BE2C (cell line): ENCODE measurements at regions not wholly inside any gene's neighbourhood (a gene's known extent, or its start where the extent isn't known, plus 50 kb on each side); places are given as distances from the start of the nearest gene placed in this dataset.

Source experiments
- DNase-seq: peaks from one replicate; pipeline ENCODE4 v3.0.0-alpha.2; 2020
- H3K27me3 ChIP-seq: fragments of 250-450 bp; sonication (Bioruptor Pico); 2 replicates; pipeline ENCODE4 v1.5.1; 2020; ENCODE audit warnings: mild to moderate bottlenecking
- H3K36me3 ChIP-seq: fragments of 250-450 bp; sonication (Bioruptor Pico); 2 replicates; pipeline ENCODE4 v1.5.1; 2020; ENCODE audit warnings: mild to moderate bottlenecking
- H3K4me1 ChIP-seq: fragments of 250-450 bp; sonication (Bioruptor Pico); 2 replicates; pipeline ENCODE4 v1.5.1; 2020
- H3K4me3 ChIP-seq: 2 replicates; pipeline ENCODE4 v1.5.1; 2011; ENCODE audit warnings: low read depth, low read length
- H3K9me3 ChIP-seq: fragments of 250-450 bp; sonication (Bioruptor Pico); 2 replicates; pipeline ENCODE4 v1.5.1; 2020
- CTCF ChIP-seq: IDR thresholded peaks from 2 replicates; pipeline ENCODE4 v1.5.1; 2012; ENCODE audit warnings: mild to moderate bottlenecking, low read depth, low read length

DNA sequence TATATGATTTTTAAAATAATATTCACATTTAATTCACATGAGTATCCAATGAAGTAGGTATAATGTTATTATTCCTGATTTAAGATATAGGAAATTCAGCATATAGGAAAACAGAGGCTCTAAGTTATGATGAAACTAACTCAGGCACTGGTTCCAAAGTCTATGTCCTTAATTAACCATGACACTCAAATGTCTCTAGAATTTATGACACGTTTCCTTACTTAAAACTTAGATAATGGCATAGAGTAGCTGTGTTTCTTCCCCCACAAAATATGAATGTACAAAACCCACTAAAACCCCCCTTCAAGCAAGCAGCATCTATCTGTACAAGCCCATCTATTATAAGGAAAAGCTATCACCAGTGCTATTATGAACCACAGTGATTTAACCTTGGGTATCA, 72.9 kb upstream of the CDK1 start:
- H3K9me3 ChIP-seq, result no peaks in the 10 kb centered on the region
- TF ChIP-seq CTCF, result no peak
- DNase-seq, result no peak
- no peak overlapping the region for H3K4me3 ChIP-seq
- H3K27me3 ChIP-seq, result no peaks in the 10 kb centered on the region; the same call in 1 of the 2 replicates
- H3K36me3 ChIP-seq, result no peaks in the 10 kb centered on the region
- H3K4me1 ChIP-seq, result no peaks in the 10 kb centered on the region

DNA sequence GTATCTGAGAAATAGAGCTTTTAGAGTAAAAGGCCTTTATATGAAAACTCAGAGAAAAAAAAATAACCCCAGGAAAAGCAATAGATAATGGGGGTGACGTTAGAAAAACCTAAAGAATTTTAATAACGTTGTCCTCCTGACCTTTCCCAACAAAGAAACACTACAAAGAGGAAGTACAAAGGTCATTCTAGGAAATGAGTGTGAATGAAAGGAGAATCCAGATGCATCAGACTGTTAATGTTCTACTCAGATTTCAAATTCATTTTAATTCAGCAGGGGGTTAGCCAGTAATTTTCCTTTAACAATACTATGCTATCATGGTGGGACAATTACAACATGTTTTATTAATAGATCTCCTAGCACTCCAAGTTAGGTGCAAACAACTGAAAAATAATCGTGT, 73.8 kb upstream of the CDK1 start:
- H3K4me3 ChIP-seq, result no peak overlapping the region
- no peak for DNase-seq
- H3K36me3 ChIP-seq, result no peaks in the 10 kb centered on the region
- H3K4me1 ChIP-seq, result no peaks in the 10 kb centered on the region
- no peaks in the 10 kb centered on the region; the same call in 1 of the 2 replicates for H3K27me3 ChIP-seq
- no peaks in the 10 kb centered on the region for H3K9me3 ChIP-seq
- no peak for TF ChIP-seq CTCF

DNA sequence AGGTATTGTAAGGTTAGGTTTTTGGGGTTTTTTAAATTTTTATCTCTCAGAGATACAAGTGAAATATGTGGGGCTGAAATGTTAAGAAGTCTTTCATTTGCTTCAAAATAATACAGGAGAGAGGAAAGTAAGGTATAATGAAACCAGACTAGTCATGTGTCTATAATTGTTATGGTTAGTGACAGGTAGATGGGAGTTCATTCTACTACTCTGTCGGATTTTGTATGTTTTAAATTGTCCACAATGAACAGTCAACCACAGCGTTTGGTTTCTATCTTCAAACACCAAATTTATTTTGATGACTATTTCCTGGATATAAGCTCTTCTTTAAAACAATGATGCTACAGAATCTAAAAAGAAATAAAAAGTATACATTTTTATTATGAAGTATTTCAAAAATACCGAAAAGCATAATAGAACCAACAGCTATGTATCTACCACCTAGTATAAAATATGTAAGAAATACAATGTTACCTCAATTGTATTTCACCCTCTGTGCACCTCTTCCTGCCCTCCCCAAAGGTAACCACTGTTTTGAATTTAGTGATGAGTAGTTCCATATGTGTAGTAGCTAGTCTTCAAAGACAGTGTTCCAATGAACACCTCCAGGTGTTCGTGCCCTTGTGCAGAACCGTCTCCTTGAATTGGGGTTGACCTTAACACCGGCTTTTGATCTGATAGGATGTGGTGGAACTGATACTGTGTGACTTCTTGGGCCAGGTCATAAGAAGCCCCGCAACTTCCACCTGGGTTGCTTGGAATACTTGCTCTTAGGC, 74.8 kb upstream of the CDK1 start:
- Histone ChIP-seq H3K4me3 (no peak overlapping the region), H3K27me3 (no peaks in the 10 kb centered on the region; the same call in 1 of the 2 replicates), H3K9me3 (no peaks in the 10 kb centered on the region), H3K4me1 (no peaks in the 10 kb centered on the region), H3K36me3 (no peaks in the 10 kb centered on the region)
- no peak for DNase-seq
- no peak for TF ChIP-seq CTCF

DNA sequence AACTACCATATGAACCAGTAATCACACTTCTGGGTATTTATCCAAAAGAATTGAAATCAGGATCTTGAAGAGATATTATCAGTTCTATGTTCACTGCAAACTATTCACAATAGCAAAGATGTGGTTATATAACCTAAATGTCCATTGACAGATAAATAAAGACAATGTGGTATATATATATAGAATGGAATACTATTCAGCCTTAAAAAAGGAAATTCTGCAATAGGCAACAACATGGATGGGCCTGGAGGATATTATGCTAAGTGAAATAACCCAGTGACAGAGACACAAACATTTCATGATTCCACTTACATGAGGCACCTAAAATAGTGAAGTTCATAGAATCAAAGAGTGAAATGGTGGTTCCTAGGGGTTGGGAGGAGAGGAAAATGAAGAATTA, 90.6 kb upstream of the CDK1 start:
- no peak for TF ChIP-seq CTCF
- no peaks in the 10 kb centered on the region for H3K4me1 ChIP-seq
- no peak overlapping the region for H3K4me3 ChIP-seq
- H3K9me3 ChIP-seq, result no peaks in the 10 kb centered on the region
- no peaks in the 10 kb centered on the region for H3K36me3 ChIP-seq
- H3K27me3 ChIP-seq, result no peaks in the 10 kb centered on the region
- no peak for DNase-seq

DNA sequence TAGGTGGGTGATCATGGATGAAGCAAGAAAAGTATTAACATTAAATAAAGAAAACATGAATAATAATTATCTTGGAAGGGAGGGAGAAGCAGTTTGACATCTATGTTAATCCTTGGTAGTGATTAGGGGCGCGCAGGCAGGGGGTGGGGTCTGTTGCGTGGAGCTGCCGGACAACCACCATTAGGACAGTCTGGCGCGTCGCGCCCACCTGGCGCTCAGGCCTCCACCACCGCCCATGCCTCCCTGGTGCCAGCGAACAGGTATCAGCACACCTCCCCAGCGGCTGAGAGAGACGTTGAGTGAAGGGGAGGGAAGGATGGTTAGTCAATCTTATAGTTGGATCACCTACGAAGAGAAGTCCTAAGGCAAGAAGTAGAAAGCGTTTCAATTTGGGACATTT, 94.2 kb upstream of the CDK1 start:
- no peak for DNase-seq
- H3K4me1 ChIP-seq, result no peaks in the 10 kb centered on the region
- H3K36me3 ChIP-seq, result no peaks in the 10 kb centered on the region
- H3K9me3 ChIP-seq, result no peaks in the 10 kb centered on the region
- H3K27me3 ChIP-seq, result no peaks in the 10 kb centered on the region
- no peak overlapping the region for H3K4me3 ChIP-seq
- no peak for TF ChIP-seq CTCF

- H3K4me1 ChIP-seq, result no peaks in the 10 kb centered on the region
- H3K9me3 ChIP-seq, result no peaks in the 10 kb centered on the region
- no peak for TF ChIP-seq CTCF
- H3K27me3 ChIP-seq, result no peaks in the 10 kb centered on the region
- no peak overlapping the region for H3K4me3 ChIP-seq
- no peak for DNase-seq
- H3K36me3 ChIP-seq, result no peaks in the 10 kb centered on the region
These were observed 97.2 kb upstream of the CDK1 start for GRCh38 chr10:60681103-60681502.
